ENCODE measurements at regions not wholly inside any gene's neighbourhood (a gene's known extent, or its start where the extent isn't known, plus 50 kb on each side); places are given as distances from the start of the nearest gene placed in this dataset.
"Not testable (repeated sequence)": the region's sequence is repeated elsewhere in the genome, so short reads cannot be mapped to it uniquely, and the experiment has no call there.

- TF ChIP-seq POLR2A (IDR thresholded peaks at IDR 0.05; ENCODE audit: low read depth, low read length); CTCF (conservative IDR thresholded peaks at IDR 0.05; ENCODE audit: low read depth, low read length); CEBPB (IDR thresholded peaks at IDR 0.05; ENCODE audit: low read depth, low read length); SMC3 (IDR thresholded peaks at IDR 0.05; ENCODE audit: low read depth, low read length); RAD21 (IDR thresholded peaks at IDR 0.05; ENCODE audit: low read length); CHD1 (IDR thresholded peaks at IDR 0.05; ENCODE audit: low read depth, low read length); ELK1 (IDR thresholded peaks at IDR 0.05; ENCODE audit: borderline replicate concordance, low read depth, low read length): not testable (repeated sequence)
- TF ChIP-seq, protein P1, sequence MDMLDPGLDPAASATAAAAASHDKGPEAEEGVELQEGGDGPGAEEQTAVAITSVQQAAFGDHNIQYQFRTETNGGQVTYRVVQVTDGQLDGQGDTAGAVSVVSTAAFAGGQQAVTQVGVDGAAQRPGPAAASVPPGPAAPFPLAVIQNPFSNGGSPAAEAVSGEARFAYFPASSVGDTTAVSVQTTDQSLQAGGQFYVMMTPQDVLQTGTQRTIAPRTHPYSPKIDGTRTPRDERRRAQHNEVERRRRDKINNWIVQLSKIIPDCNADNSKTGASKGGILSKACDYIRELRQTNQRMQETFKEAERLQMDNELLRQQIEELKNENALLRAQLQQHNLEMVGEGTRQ (IDR thresholded peaks at IDR 0.05; ENCODE audit: low read depth, low read length): not testable (repeated sequence)
Observed at GRCh38 chr5:136444099-136444498, 78.8 kb upstream of the TRPC7 start.

All from IMR-90 (cell line).